Stomach (tissue), 4 donors: ENCODE measurements at regions not wholly inside any gene's neighbourhood (a gene's known extent, or its start where the extent isn't known, plus 50 kb on each side); places are given as distances from the start of the nearest gene placed in this dataset.

Experiments
- CTCF ChIP-seq, 7 experiments: fragments of 450-650 bp in 4 of 7; fragments of 200-600 bp in 3 of 7; sonication (generic) in 3 of 7; IDR thresholded peaks; one replicate each; pipeline ENCODE4 v1.5.1; 2016 to 2019; ENCODE audit warnings: antibody characterized with exemption in 7 of 7, control low read depth in 2 of 7, mild to moderate bottlenecking in 1 of 7
- EP300 ChIP-seq: sonication (generic); formaldehyde crosslinking; IDR thresholded peaks from one replicate; pipeline ENCODE4 v1.6.1; 2017; ENCODE audit warnings: antibody characterized with exemption
- POLR2A ChIP-seq, 4 donors: fragments of 450-650 bp; IDR thresholded peaks; one replicate each; pipeline ENCODE4 v1.6.1; 2016; ENCODE audit warnings: antibody characterized with exemption in 4 of 4, control low read depth in 2 of 4, mild to moderate bottlenecking in 1 of 4, moderate library complexity in 1 of 4
- POLR2AphosphoS5 ChIP-seq, 3 donors: sonication (generic); formaldehyde crosslinking; IDR thresholded peaks; one replicate each; pipeline ENCODE4 v1.6.1; 2016; ENCODE audit warnings: antibody characterized with exemption in 3 of 3

- TF ChIP-seq CTCF (IDR thresholded peaks at IDR 0.05), result no peak
- TF ChIP-seq EP300, result no peak
- TF ChIP-seq POLR2AphosphoS5 (IDR thresholded peaks at IDR 0.05), result no peak
- TF ChIP-seq POLR2A (IDR thresholded peaks at IDR 0.05), result no peak
Observed at GRCh38 chr21:25191141-25191540, 416.1 kb downstream of the MRPL39 start.
